ENCODE measurements at regions not wholly inside any gene's neighbourhood (a gene's known extent, or its start where the extent isn't known, plus 50 kb on each side); places are given as distances from the start of the nearest gene placed in this dataset.

GRCh38 chr1:221919341-221919740 lies 177.5 kb upstream of the DUSP10 start:
- H3K9ac ChIP-seq (ENCODE audit: extremely low read depth, low read length, poor library complexity, severe bottlenecking): no peak overlapping the region
- H3K36me3 ChIP-seq (ENCODE audit: control insufficient read depth, insufficient read depth, low read length): no peaks in the 10 kb centered on the region
- no peak overlapping the region for H3K27ac ChIP-seq (ENCODE audit: low read depth, low read length)
- H3K27ac Mint-ChIP-seq: no peak overlapping the region
- H3K4me3 ChIP-seq (ENCODE audit: low read length): no peak overlapping the region
- H3K27me3 ChIP-seq (ENCODE audit: control insufficient read depth, insufficient read depth, low read length, poor library complexity, severe bottlenecking): no peaks in the 10 kb centered on the region
- H3K9me3 ChIP-seq (ENCODE audit: control insufficient read depth, low read length): no peaks in the 10 kb centered on the region
- H3K27me3 Mint-ChIP-seq (ENCODE audit: insufficient read depth): no peaks in the 10 kb centered on the region
- H3K36me3 Mint-ChIP-seq (ENCODE audit: low read depth): no peaks in the 10 kb centered on the region
- no peak overlapping the region for H3K4me3 Mint-ChIP-seq
- H3K4me1 ChIP-seq (ENCODE audit: control insufficient read depth, insufficient read depth, low read length): no peaks in the 10 kb centered on the region
- H3K4me1 Mint-ChIP-seq: peaks cover 8% of the 10 kb centered on the region
- no peaks in the 10 kb centered on the region for H3K9me3 Mint-ChIP-seq
- no peak for DNase-seq
- TF ChIP-seq CTCF (conservative IDR thresholded peaks at IDR 0.05): no peak
- WGBS, 2 experiments (ENCODE audit: insufficient coverage in 1 of 2, insufficient read length in 1 of 2): 85% methylated on average over 1 of the region's 1 CpG; no CpG with 5 or more reads in 1 of the 2 experiments

- 85 to 93% methylated on average over 3 to 5 of the region's 5 CpGs for WGBS, 2 experiments (ENCODE audit: insufficient coverage in 1 of 2, insufficient read length in 1 of 2)
- no peak overlapping the region for H3K27ac ChIP-seq (ENCODE audit: low read depth, low read length)
- no peaks in the 10 kb centered on the region for H3K27me3 Mint-ChIP-seq (ENCODE audit: insufficient read depth)
- no peaks in the 10 kb centered on the region for H3K4me1 ChIP-seq (ENCODE audit: control insufficient read depth, insufficient read depth, low read length)
- H3K4me3 Mint-ChIP-seq: no peak overlapping the region
- H3K9me3 ChIP-seq (ENCODE audit: control insufficient read depth, low read length): no peaks in the 10 kb centered on the region
- H3K27me3 ChIP-seq (ENCODE audit: control insufficient read depth, insufficient read depth, low read length, poor library complexity, severe bottlenecking): no peaks in the 10 kb centered on the region
- H3K36me3 Mint-ChIP-seq (ENCODE audit: low read depth): no peaks in the 10 kb centered on the region
- no peaks in the 10 kb centered on the region for H3K9me3 Mint-ChIP-seq
- no peak overlapping the region for H3K27ac Mint-ChIP-seq
- peaks cover 10% of the 10 kb centered on the region for H3K4me1 Mint-ChIP-seq
- no peak overlapping the region for H3K9ac ChIP-seq (ENCODE audit: extremely low read depth, low read length, poor library complexity, severe bottlenecking)
- H3K36me3 ChIP-seq (ENCODE audit: control insufficient read depth, insufficient read depth, low read length): peaks cover 5% of the 10 kb centered on the region
- H3K4me3 ChIP-seq (ENCODE audit: low read length): no peak overlapping the region
- TF ChIP-seq CTCF (conservative IDR thresholded peaks at IDR 0.05): no peak
- no peak for DNase-seq
Observed at GRCh38 chr1:221916176-221916575, 174.3 kb upstream of the DUSP10 start.

GRCh38 chr1:221915764-221916163 lies 173.9 kb upstream of the DUSP10 start:
- Histone ChIP-seq H3K9ac (ENCODE audit: extremely low read depth, low read length, poor library complexity, severe bottlenecking) (no peak overlapping the region), H3K4me3 (ENCODE audit: low read length) (no peak overlapping the region), H3K4me1 (ENCODE audit: control insufficient read depth, insufficient read depth, low read length) (no peaks in the 10 kb centered on the region), H3K9me3 (ENCODE audit: control insufficient read depth, low read length) (no peaks in the 10 kb centered on the region), H3K36me3 (ENCODE audit: control insufficient read depth, insufficient read depth, low read length) (peaks cover 6% of the 10 kb centered on the region), H3K27me3 (ENCODE audit: control insufficient read depth, insufficient read depth, low read length, poor library complexity, severe bottlenecking) (no peaks in the 10 kb centered on the region), H3K27ac (ENCODE audit: low read depth, low read length) (no peak overlapping the region)
- 84 to 88% methylated on average over 1 to 2 of the region's 2 CpGs for WGBS, 2 experiments (ENCODE audit: insufficient coverage in 1 of 2, insufficient read length in 1 of 2)
- Mint-ChIP-seq H3K4me3 (no peak overlapping the region), H3K27ac (no peak overlapping the region), H3K9me3 (no peaks in the 10 kb centered on the region), H3K4me1 (peaks cover 8% of the 10 kb centered on the region), H3K36me3 (ENCODE audit: low read depth) (no peaks in the 10 kb centered on the region), H3K27me3 (ENCODE audit: insufficient read depth) (no peaks in the 10 kb centered on the region)
- TF ChIP-seq CTCF (conservative IDR thresholded peaks at IDR 0.05): no peak
- DNase-seq: no peak
